ENCODE measurements at regions not wholly inside any gene's neighbourhood (a gene's known extent, or its start where the extent isn't known, plus 50 kb on each side); places are given as distances from the start of the nearest gene placed in this dataset.
"Not testable (repeated sequence)": the region's sequence is repeated elsewhere in the genome, so short reads cannot be mapped to it uniquely, and the experiment has no call there.

GRCh38 chr13:88512993-88513392 is 841.8 kb downstream of the SLITRK5 start:
- TF ChIP-seq, protein P1, sequence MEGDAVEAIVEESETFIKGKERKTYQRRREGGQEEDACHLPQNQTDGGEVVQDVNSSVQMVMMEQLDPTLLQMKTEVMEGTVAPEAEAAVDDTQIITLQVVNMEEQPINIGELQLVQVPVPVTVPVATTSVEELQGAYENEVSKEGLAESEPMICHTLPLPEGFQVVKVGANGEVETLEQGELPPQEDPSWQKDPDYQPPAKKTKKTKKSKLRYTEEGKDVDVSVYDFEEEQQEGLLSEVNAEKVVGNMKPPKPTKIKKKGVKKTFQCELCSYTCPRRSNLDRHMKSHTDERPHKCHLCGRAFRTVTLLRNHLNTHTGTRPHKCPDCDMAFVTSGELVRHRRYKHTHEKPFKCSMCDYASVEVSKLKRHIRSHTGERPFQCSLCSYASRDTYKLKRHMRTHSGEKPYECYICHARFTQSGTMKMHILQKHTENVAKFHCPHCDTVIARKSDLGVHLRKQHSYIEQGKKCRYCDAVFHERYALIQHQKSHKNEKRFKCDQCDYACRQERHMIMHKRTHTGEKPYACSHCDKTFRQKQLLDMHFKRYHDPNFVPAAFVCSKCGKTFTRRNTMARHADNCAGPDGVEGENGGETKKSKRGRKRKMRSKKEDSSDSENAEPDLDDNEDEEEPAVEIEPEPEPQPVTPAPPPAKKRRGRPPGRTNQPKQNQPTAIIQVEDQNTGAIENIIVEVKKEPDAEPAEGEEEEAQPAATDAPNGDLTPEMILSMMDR (IDR thresholded peaks at IDR 0.05; ENCODE audit: insufficient read depth, low read length, poor library complexity, severe bottlenecking) = not testable (repeated sequence)
- not testable (repeated sequence) for TF ChIP-seq EZH2phosphoT487 (conservative IDR thresholded peaks at IDR 0.05; ENCODE audit: low read length)
